GM20431 (cell line): ENCODE measurements at regions not wholly inside any gene's neighbourhood (a gene's known extent, or its start where the extent isn't known, plus 50 kb on each side); places are given as distances from the start of the nearest gene placed in this dataset.

Experiments
- in situ Hi-C: fragments of 300-500 bp; cut with MseI, MboI; formaldehyde crosslinking; loops from one replicate; pipeline ENCODE4 v1.15.0; 2020; ENCODE audit warnings: low sequenced_read_pairs; ENCODE audit not compliant: unreplicated experiment

GRCh38 chr13:85671336-85671735 is 127.9 kb downstream of the SLITRK6 start:
- in situ Hi-C loops, result no loop called here

GRCh38 chr13:85666356-85666755 is 132.9 kb downstream of the SLITRK6 start:
- in situ Hi-C loops, result no loop called here

GRCh38 chr13:85665286-85665685 is 133.9 kb downstream of the SLITRK6 start:
- in situ Hi-C loops, result no loop called here

- in situ Hi-C loops, result no loop called here
These were observed 135.4 kb downstream of the SLITRK6 start for GRCh38 chr13:85663856-85664255.

GRCh38 chr13:85662186-85662585 is 137.0 kb downstream of the SLITRK6 start:
- in situ Hi-C loops, result no loop called here

- in situ Hi-C loops, result no loop called here
These were observed 137.5 kb downstream of the SLITRK6 start for GRCh38 chr13:85661675-85662074.

GRCh38 chr13:85659493-85659892 is 139.7 kb downstream of the SLITRK6 start:
- in situ Hi-C loops, result no loop called here

GRCh38 chr13:85657942-85658341 is 141.3 kb downstream of the SLITRK6 start:
- in situ Hi-C loops, result no loop called here

- in situ Hi-C loops, result no loop called here
These were observed 144.2 kb downstream of the SLITRK6 start for GRCh38 chr13:85655040-85655439.

GRCh38 chr13:85654227-85654626 is 145.0 kb downstream of the SLITRK6 start:
- in situ Hi-C loops, result no loop called here

- in situ Hi-C loops, result no loop called here
These were observed 145.5 kb downstream of the SLITRK6 start for GRCh38 chr13:85653681-85654080.

GRCh38 chr13:85652491-85652890 is 146.7 kb downstream of the SLITRK6 start:
- in situ Hi-C loops, result no loop called here

- in situ Hi-C loops, result no loop called here
These were observed 147.8 kb downstream of the SLITRK6 start for GRCh38 chr13:85651440-85651839.

GRCh38 chr13:85650613-85651012 is 148.6 kb downstream of the SLITRK6 start:
- in situ Hi-C loops, result no loop called here

- in situ Hi-C loops, result no loop called here
These were observed 158.5 kb downstream of the SLITRK6 start for GRCh38 chr13:85640727-85641126.

GRCh38 chr13:85638815-85639393 is 160.3 kb downstream of the SLITRK6 start:
- in situ Hi-C loops, result no loop called here

- in situ Hi-C loops, result no loop called here
These were observed 161.0 kb downstream of the SLITRK6 start for GRCh38 chr13:85638265-85638664.

- in situ Hi-C loops, result no loop called here
These were observed 166.6 kb downstream of the SLITRK6 start for GRCh38 chr13:85632526-85633195.

GRCh38 chr13:85631801-85632200 is 167.4 kb downstream of the SLITRK6 start:
- in situ Hi-C loops, result no loop called here

GRCh38 chr13:85626603-85627002 is 172.6 kb downstream of the SLITRK6 start:
- in situ Hi-C loops, result no loop called here

- in situ Hi-C loops, result no loop called here
These were observed 179.9 kb downstream of the SLITRK6 start for GRCh38 chr13:85619321-85619720.

- in situ Hi-C loops, result no loop called here
These were observed 180.7 kb downstream of the SLITRK6 start for GRCh38 chr13:85618521-85618920.
